G401.6 (cell line): ENCODE measurements at regions not wholly inside any gene's neighbourhood (a gene's known extent, or its start where the extent isn't known, plus 50 kb on each side); places are given as distances from the start of the nearest gene placed in this dataset.

Experiments used
- FAIRE-seq: peaks from 2 replicates; lab custom pipeline; 2012; peaks lifted over from hg19 to GRCh38; lab: Jason Lieb, UNC

GRCh38 chr12:91999823-92000222, 145.8 kb downstream of the BTG1 start:
- no peak for FAIRE-seq

DNA sequence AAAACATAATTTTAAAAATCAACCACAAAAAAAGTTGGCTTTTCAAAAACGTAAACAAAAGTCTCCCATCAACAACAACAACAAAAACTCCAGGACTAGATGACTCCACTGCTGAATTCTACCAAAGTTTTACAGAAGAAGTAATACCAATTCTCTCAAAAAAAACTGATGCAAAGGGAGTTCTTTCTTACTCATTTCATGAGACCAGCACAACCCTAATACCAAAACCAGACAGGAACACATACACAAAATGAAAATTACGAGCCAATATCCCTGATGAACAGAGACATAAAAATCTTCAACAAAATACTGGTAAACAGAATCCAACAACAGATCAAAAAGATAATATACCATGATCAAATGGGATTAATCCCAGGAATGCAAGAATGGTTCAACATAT, 147.3 kb downstream of the BTG1 start:
- no peak for FAIRE-seq

DNA sequence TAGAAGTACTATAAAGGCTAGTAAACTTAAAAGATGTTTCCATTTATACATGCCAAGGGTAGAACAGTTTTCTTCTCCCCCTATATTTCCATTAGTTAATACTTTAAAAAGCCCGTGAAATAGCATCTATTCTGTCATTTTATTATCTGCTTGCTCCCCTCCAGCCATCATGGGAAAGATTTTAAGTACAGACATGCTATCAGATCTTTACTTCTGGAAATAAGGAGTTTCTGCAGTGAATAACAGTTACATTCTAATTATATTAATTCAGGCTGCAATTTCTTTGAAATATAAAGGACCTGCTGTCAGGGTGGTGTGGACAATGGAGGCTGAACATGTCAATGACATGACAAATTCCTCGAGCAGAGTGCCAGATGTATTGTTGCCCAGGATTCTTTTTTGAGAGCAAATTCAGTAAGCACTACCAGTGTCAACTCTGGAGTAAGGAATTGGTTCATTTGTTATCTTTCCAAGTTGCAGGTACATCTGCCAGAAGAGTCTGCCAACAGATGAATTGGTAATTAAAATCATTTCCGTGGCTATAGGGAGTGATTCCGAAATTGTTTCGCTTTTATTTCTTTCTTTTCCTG, 151.3 kb downstream of the BTG1 start:
- FAIRE-seq: no peak

- FAIRE-seq: no peak
These were observed 152.2 kb downstream of the BTG1 start for GRCh38 chr12:91993287-91994017.

DNA sequence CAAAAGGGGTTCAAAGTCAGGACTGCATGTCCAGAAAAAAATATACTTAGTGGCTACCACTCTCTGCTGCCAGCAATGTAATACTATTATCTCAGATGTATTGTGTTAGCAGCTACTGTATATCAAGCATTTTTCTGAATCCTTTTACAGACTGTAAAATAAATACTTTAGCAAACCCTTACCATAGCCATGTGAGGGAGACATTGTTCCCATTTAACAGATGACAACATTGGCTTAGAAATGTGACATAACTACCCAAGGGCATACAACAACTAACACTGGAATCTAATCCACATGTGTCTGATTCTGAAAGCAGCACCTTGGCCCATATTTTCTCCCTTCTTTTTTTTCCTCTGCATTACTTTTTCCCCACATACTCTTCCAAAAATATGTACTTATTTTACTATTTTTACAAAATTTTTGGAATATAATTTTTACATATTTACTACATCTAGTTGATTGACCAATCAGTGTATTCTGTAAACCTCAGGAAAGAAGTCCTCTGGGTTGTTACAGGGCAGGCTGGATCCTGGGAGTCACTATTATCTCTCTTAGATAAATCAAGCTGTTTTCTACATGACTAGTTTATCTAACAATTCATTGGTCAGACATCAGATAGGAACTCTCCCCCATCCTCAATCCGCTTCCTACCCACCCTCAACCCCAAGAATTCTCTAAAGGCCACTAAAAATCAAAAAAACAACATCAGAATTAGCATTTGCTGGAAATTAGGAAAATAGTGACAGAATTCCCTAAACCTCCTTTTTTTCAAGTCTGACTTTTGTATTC, 154.1 kb downstream of the BTG1 start:
- no peak for FAIRE-seq

GRCh38 chr12:91990525-91990924, 155.1 kb downstream of the BTG1 start:
- no peak for FAIRE-seq

GRCh38 chr12:91989143-91989542, 156.5 kb downstream of the BTG1 start:
- FAIRE-seq: no peak

- FAIRE-seq: no peak
These were observed 157.3 kb downstream of the BTG1 start for GRCh38 chr12:91988086-91988923.

GRCh38 chr12:91986084-91986483, 159.6 kb downstream of the BTG1 start:
- FAIRE-seq: no peak

DNA sequence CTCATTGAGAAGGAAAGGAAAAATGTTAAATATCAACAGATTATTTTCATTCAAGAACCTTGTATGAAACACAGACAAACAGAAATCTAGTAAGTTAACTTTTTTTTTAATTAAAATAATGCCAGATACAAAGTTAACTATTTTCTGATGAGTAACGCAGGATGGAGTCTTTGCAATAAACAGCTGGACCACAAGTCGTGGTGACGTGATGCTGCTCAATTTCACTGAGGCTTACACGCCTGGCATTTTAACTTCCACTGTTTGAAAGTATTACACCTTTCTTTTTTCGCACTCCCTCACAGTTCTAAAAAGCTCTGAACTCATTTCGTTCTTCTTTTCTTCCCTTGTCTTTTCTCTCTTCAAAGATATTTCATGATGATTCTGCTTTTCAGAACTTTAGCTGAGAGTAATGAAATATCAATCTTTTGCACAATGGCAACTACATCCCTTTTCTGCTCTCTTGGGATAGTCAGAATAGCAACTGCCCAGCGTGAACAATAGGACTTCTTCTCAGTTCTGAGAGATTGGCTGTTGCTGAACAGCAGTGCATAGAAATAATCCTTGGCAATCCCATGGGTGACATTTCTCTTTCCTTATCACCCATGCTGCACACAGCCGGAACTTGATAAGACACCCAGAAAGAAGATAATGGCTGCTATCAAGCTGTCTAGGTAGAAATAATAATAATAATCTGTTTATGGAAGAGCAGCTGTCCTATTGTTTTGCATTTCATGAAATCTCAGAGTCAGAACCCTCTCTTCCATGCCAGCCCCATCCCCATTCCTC, 160.5 kb downstream of the BTG1 start:
- no peak for FAIRE-seq

DNA sequence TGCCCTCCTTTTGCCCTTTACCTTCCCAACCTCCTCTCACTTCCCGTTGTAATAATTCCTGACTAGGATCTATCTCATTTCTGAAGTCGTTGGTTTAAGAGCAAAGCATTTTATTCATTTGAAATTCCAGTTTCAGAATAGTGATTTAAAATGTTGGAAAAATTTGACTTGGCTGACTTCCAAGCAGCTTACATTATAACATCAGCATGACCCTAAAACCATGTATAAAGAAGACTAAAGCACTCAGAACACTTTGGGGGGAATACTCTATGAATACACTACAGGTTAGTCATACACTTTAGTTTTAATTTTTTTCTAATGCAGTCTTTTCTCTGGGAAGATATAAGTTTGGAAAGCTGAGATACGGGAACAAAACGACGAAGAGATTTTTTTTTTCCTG, 161.1 kb downstream of the BTG1 start:
- no peak for FAIRE-seq

DNA sequence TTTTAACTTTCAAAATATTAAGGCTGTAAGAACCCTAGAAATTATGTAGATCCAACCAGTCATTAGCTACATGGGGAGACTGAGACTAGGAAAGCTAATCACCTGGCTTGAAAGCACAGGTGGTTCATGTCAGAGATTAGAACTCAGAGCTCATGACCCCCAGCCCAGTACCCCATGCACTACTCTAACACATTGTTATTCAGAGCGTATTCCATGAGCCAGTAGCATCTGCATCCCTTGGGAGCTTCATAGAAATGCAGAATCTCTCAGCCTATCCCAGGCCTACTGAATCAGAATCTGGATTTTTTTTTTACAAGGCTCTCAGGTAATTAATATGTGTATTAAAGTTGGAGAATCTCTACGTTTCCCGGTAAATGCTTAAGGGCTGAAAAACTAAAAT, 161.7 kb downstream of the BTG1 start:
- FAIRE-seq: no peak

DNA sequence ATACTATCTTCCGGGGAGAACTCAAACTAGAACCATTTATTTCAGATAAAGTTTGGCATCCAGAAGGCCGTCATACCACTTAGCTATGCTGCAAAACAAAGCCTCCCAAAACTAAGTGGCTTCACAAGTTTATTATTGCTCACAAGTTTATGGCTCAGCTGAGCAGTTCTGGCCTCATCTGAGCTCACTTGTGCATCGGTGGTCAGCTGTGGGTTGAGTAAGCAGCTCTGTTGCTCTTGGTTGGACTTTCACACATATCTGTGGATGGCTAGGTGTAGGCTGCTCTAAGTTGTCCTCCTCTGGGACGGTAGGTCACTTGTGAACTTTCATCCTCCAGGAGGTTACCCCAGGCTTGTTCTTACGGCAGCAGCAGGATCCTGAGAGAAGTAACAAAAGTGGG, 162.7 kb downstream of the BTG1 start:
- FAIRE-seq: no peak

DNA sequence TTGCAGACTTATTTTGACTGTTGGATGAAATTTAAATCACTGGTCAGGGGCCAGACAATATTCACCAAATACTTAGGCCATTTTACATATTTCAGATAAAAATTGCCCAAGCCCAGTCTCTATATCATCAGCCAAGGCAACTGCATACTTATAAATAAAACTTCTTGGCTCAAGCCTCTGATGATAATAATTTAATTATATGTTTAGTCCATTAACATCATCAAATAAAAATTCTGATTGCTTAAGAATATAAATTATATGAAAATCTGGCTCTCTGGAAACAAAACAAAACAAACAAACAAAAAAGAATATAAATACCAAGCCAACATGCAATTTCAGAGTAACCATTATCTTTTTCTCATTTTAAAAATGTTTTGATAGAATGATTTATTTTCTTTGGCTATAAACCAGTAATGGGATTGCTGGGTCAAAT, 165.2 kb downstream of the BTG1 start:
- FAIRE-seq: no peak

- no peak for FAIRE-seq
These were observed 167.5 kb downstream of the BTG1 start for GRCh38 chr12:91978143-91978542.

GRCh38 chr12:91975891-91976290, 169.8 kb downstream of the BTG1 start:
- no peak for FAIRE-seq

GRCh38 chr12:91974541-91975085, 171.0 kb downstream of the BTG1 start:
- no peak for FAIRE-seq

DNA sequence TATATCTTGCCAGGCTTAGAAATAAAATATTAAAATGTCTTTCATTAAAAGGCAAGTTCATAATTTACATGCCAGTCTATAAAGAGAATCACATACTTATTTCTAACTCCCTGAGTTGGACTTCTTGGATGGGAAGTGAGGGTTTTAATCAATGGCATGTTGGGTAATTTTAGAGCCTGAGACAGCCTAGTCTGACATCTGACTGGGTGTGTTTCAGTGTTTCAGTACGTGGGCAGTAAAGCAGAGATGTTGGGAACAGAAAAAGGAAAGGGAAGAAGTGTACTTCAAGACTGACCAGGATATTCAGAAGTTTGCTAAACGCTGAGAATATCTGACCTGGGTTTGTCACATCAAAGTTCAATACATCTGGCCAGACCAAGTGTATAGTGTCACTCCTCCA, 171.8 kb downstream of the BTG1 start:
- FAIRE-seq: no peak

DNA sequence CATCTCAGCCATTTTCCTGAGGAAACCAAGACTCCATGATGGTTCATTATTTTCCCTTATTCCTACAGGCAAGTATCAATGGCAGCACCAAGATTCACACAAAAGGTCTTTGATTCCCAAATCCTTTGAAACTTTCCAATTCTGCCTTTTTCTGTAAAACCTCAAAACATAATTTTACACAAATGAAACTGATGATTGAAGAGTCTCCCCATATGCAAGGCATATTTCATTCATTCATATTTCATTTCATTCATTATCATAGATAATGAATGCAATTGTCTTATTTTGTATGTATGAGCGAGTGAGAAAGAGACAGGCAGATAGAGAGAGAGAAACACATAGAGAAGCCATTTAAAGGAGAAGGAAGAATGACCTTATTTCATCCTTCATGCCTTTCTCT, 172.8 kb downstream of the BTG1 start:
- FAIRE-seq: no peak

DNA sequence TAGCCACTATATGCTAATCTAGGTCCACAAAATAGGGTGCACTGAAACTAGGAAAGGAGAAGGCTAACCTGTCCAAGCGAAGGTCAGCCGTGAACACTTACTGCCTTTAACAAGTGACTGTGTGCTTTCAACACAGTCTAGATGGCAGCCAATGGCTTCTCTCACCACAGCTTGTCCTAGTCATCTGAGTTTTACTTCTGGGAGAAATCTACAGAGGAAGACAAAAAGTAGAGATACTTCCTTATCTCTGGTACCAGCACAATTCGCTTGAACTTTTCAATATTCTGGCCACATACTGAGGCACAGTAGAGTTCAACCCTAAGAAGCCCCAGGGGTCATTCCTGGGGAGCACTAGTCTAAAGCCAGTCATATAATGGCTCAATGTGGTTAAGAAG, 176.9 kb downstream of the BTG1 start:
- no peak for FAIRE-seq

GRCh38 chr12:91968076-91968776, 177.4 kb downstream of the BTG1 start:
- no peak for FAIRE-seq
